PC-9 (cell line): ENCODE measurements at regions not wholly inside any gene's neighbourhood (a gene's known extent, or its start where the extent isn't known, plus 50 kb on each side); places are given as distances from the start of the nearest gene placed in this dataset.

Experiments used
- BruUV-seq: library from RNA; stranded (reverse); fragments of 400-500 nt; replicated peaks from 2 replicates; lab custom pipeline; 2021; lab: Mats Ljungman, UMichigan
- CTCF ChIA-PET: fragments of 300-600 bp; sonication (Branson Sonifier 250); formaldehyde crosslinking; loops from one replicate; lab custom pipeline; 2022; ENCODE audit warnings: antibody characterized with exemption; lab: Charles Lee
- POLR2A ChIA-PET: fragments of 300-600 bp; sonication (Branson Sonifier 250); formaldehyde crosslinking; loops from one replicate; lab custom pipeline; 2022; ENCODE audit warnings: antibody characterized with exemption; ENCODE audit not compliant: unreplicated experiment; lab: Charles Lee
- DNase-seq, 2 experiments: peaks; one replicate each; pipeline versions ENCODE4 v3.0.0 to v3.0.0-alpha.2; 2015 to 2022; ENCODE audit warnings: mixed read lengths in 1 of 2
- H2AFZ ChIP-seq: fragments of 200-600 bp; sonication (generic); 2 replicates; pipeline ENCODE4 v1.8.1; 2017; ENCODE audit warnings: antibody characterized with exemption
- H3F3A ChIP-seq: fragments of 200-600 bp; sonication (generic); 2 replicates; pipeline ENCODE4 v1.8.1; 2017; ENCODE audit warnings: antibody characterized with exemption, mild to moderate bottlenecking, low read depth; ENCODE audit not compliant: insufficient read depth
- H3K27ac ChIP-seq: fragments of 200-600 bp; sonication (generic); 2 replicates; pipeline ENCODE4 v1.6.1; 2016; ENCODE audit warnings: mixed run types
- H3K27me3 ChIP-seq: fragments of 200-600 bp; sonication (generic); 2 replicates; pipeline ENCODE4 v1.6.1; 2016; ENCODE audit warnings: low read depth, mixed run types; ENCODE audit not compliant: insufficient read depth
- H3K36me3 ChIP-seq: fragments of 200-600 bp; sonication (generic); 2 replicates; pipeline ENCODE4 v1.6.1; 2016; ENCODE audit warnings: low read depth, mixed run types
- H3K4me1 ChIP-seq: fragments of 200-600 bp; sonication (generic); replicated peaks from 2 replicates; pipeline ENCODE4 v1.6.1; 2016; ENCODE audit warnings: mixed run types; ENCODE audit not compliant: insufficient read depth
- H3K4me2 ChIP-seq: fragments of 200-600 bp; sonication (generic); 2 replicates; pipeline ENCODE4 v1.6.1; 2017; ENCODE audit warnings: mixed run types
- H3K4me3 ChIP-seq: fragments of 200-600 bp; sonication (generic); 2 replicates; pipeline ENCODE4 v1.6.1; 2016; ENCODE audit warnings: mixed run types
- H3K79me2 ChIP-seq: fragments of 200-600 bp; sonication (generic); 2 replicates; pipeline ENCODE4 v1.6.1; 2017; ENCODE audit warnings: low read depth, mixed run types
- H3K9me2 ChIP-seq: fragments of 200-600 bp; sonication (generic); 2 replicates; pipeline ENCODE4 v1.8.1; 2017; ENCODE audit warnings: mild to moderate bottlenecking; ENCODE audit not compliant: insufficient read depth
- H3K9me3 ChIP-seq: fragments of 200-600 bp; sonication (generic); 2 replicates; pipeline ENCODE4 v1.8.1; 2016; ENCODE audit warnings: low read depth; ENCODE audit not compliant: insufficient read depth
- H4K20me1 ChIP-seq: fragments of 200-600 bp; sonication (generic); 2 replicates; pipeline ENCODE4 v1.8.1; 2017; ENCODE audit not compliant: insufficient read depth
- CTCF ChIP-seq: fragments of 200-600 bp; sonication (generic); conservative IDR thresholded peaks from 2 replicates; pipeline ENCODE4 v1.6.1; 2017; ENCODE audit warnings: mixed run types, antibody characterized with exemption, mild to moderate bottlenecking, moderate library complexity
- EZH2 ChIP-seq: fragments of 200-600 bp; sonication (generic); IDR thresholded peaks from 2 replicates; pipeline ENCODE4 v1.8.0; 2017; ENCODE audit warnings: antibody characterized with exemption, low read depth
- intact Hi-C: fragments of 100-400 bp; cut with micrococcal nuclease; formaldehyde crosslinking; loops from one replicate; pipeline ENCODE4 v1.10.0; 2022; ENCODE audit not compliant: unreplicated experiment

- POLR2A ChIA-PET, result no interaction called here
- no peaks in the 10 kb centered on the region for H3F3A ChIP-seq
- no TSS peak for BruUV-seq
These were observed 2045.9 kb upstream of the CELF4 start for GRCh38 chr18:39611381-39612100.

GRCh38 chr18:39607034-39607433, 2041.4 kb upstream of the CELF4 start:
- no peaks in the 10 kb centered on the region for H3K9me2 ChIP-seq
- H3K4me3 ChIP-seq, result no peak overlapping the region
- no peaks in the 10 kb centered on the region for H3K4me1 ChIP-seq
- H3F3A ChIP-seq, result no peaks in the 10 kb centered on the region
- H4K20me1 ChIP-seq, result no peaks in the 10 kb centered on the region
- POLR2A ChIA-PET, result no interaction called here
- no peak for TF ChIP-seq EZH2
- no peak for TF ChIP-seq CTCF
- no peak for DNase-seq
- no peaks in the 10 kb centered on the region for H3K27me3 ChIP-seq
- intact Hi-C loops, result no loop called here
- no peak overlapping the region for H3K27ac ChIP-seq
- no peaks in the 10 kb centered on the region for H3K79me2 ChIP-seq
- no peaks in the 10 kb centered on the region for H3K9me3 ChIP-seq
- CTCF ChIA-PET, result interaction anchor here (0.7 kb wide), 1 partner anchor 134 kb away, joined by 5 read pairs; no protein-coding TSS in a partner anchor
- H3K4me2 ChIP-seq, result no peak overlapping the region
- no peaks in the 10 kb centered on the region for H3K36me3 ChIP-seq
- BruUV-seq, result no TSS peak
- H2AFZ ChIP-seq, result no peak overlapping the region

More at GRCh38 chr18:39611381-39612100, 2045.9 kb upstream of the CELF4 start:
- CTCF ChIA-PET, result no interaction called here
- TF ChIP-seq CTCF, result no peak
- no peak for TF ChIP-seq EZH2
- no peaks in the 10 kb centered on the region for H3K27me3 ChIP-seq
- no peak overlapping the region for H3K4me2 ChIP-seq
- H3K4me3 ChIP-seq, result no peak overlapping the region
- no peak overlapping the region for H2AFZ ChIP-seq
- no peaks in the 10 kb centered on the region for H3K79me2 ChIP-seq
- intact Hi-C loops, result no loop called here
- no peaks in the 10 kb centered on the region for H3K4me1 ChIP-seq
- H3K36me3 ChIP-seq, result no peaks in the 10 kb centered on the region
- no peak for DNase-seq
- no peaks in the 10 kb centered on the region for H3K9me2 ChIP-seq
- H4K20me1 ChIP-seq, result no peaks in the 10 kb centered on the region
- no peaks in the 10 kb centered on the region for H3K9me3 ChIP-seq
- H3K27ac ChIP-seq, result no peak overlapping the region

- ChIA-PET CTCF (no interaction called here), POLR2A (no interaction called here)
- H3K4me3 ChIP-seq, result no peak overlapping the region
- H4K20me1 ChIP-seq, result no peaks in the 10 kb centered on the region
- no peaks in the 10 kb centered on the region for H3K9me2 ChIP-seq
- no peaks in the 10 kb centered on the region for H3K9me3 ChIP-seq
- no peaks in the 10 kb centered on the region for H3K27me3 ChIP-seq
- no peaks in the 10 kb centered on the region for H3F3A ChIP-seq
- TF ChIP-seq CTCF (no peak), EZH2 (no peak)
- intact Hi-C loops, result no loop called here
- no peak overlapping the region for H3K27ac ChIP-seq
- H3K4me2 ChIP-seq, result no peak overlapping the region
- H3K36me3 ChIP-seq, result no peaks in the 10 kb centered on the region
- H3K79me2 ChIP-seq, result no peaks in the 10 kb centered on the region
- DNase-seq, result no peak
- H2AFZ ChIP-seq, result no peak overlapping the region
- no TSS peak for BruUV-seq
- H3K4me1 ChIP-seq, result no peaks in the 10 kb centered on the region; the same call in 1 of the 2 replicates
These were observed 2039.2 kb upstream of the CELF4 start for GRCh38 chr18:39604836-39605235.
